AG04450 (cell line): ENCODE measurements at regions not wholly inside any gene's neighbourhood (a gene's known extent, or its start where the extent isn't known, plus 50 kb on each side); places are given as distances from the start of the nearest gene placed in this dataset.
"Not testable (repeated sequence)": the region's sequence is repeated elsewhere in the genome, so short reads cannot be mapped to it uniquely, and the experiment has no call there.

ENCODE experiments used
- CTCF ChIA-PET: fragments of 300-600, 350-600 bp; formaldehyde crosslinking; extraction: SDS; loops from one replicate; lab custom pipeline; 2022; ENCODE audit warnings: antibody characterized with exemption, inconsistent platforms; lab: Charles Lee
- POLR2A ChIA-PET: fragments of 350-600 bp; formaldehyde crosslinking; extraction: SDS; loops from one replicate; lab custom pipeline; 2021; ENCODE audit warnings: antibody characterized with exemption, inconsistent platforms; lab: Yijun Ruan, JAX
- DNase-seq: peaks from one replicate; pipeline ENCODE4 v3.0.0-alpha.2; 2011; ENCODE audit warnings: low read depth, low spot score
- H3K27ac ChIP-seq: one replicate; pipeline ENCODE4 v1.5.1; 2012; ENCODE audit warnings: low read depth, low read length, control low read depth
- H3K27me3 ChIP-seq: one replicate; pipeline ENCODE4 v1.6.0; 2012; ENCODE audit warnings: low read length; ENCODE audit not compliant: control insufficient read depth, insufficient read depth
- H3K4me3 ChIP-seq: 2 replicates; pipeline ENCODE4 v1.5.1; 2011; ENCODE audit warnings: mild to moderate bottlenecking, low read depth, low read length, control low read depth
- H3K9me3 ChIP-seq: 2 replicates; pipeline ENCODE4 v1.5.1; 2012; ENCODE audit warnings: low read length; ENCODE audit not compliant: control insufficient read depth, insufficient read depth
- TF ChIP-seq, protein P1 (sequence below): IDR thresholded peaks from 2 replicates; pipeline ENCODE4 v1.5.1; 2011; ENCODE audit warnings: low read depth, low read length, control low read depth, inconsistent platforms

DNA sequence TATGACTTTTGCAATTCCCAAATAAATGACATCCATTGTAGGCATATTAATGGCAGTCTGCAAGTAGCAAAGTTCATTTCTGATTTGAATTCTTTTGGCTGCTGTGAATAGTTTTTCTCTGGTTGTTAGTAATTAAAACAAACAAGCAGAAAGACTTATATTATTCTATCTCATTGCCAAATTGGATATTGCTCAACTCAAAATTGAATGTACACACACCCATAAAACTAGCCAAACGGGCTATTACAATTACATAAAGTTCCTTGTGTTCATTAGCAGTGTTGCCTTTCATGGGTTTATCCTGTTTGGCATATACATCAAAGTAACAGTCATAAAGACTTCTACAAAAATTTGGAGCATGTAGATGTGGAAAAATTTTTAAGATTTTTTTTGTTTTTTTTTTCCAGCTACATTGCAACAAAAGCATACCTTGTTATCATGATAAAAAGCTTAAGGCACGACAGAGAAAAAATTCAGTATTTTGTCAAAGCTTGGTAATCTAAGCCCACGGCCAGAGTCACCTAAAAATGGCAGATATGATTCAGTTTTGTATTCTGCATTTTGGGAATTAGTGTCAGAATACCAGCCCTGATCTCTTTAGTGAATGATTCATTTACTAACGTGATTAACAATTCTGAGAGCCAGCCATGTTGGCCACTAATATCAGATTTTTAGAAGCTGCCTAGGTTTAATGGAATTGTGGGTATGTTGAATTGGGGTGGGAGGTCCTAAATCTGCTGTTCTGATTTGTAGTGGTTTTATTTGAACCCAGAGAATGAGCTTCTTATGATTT is 108.4 kb downstream of the KLF5 start:
- H3K27ac ChIP-seq, result no peak overlapping the region
- no peaks in the 10 kb centered on the region for H3K27me3 ChIP-seq
- no peak overlapping the region for H3K4me3 ChIP-seq
- POLR2A ChIA-PET, result interaction anchor here (0.7 kb wide), 1 partner anchor 878 kb away, joined by 5 read pairs; no protein-coding TSS in a partner anchor
- TF ChIP-seq, protein P1, sequence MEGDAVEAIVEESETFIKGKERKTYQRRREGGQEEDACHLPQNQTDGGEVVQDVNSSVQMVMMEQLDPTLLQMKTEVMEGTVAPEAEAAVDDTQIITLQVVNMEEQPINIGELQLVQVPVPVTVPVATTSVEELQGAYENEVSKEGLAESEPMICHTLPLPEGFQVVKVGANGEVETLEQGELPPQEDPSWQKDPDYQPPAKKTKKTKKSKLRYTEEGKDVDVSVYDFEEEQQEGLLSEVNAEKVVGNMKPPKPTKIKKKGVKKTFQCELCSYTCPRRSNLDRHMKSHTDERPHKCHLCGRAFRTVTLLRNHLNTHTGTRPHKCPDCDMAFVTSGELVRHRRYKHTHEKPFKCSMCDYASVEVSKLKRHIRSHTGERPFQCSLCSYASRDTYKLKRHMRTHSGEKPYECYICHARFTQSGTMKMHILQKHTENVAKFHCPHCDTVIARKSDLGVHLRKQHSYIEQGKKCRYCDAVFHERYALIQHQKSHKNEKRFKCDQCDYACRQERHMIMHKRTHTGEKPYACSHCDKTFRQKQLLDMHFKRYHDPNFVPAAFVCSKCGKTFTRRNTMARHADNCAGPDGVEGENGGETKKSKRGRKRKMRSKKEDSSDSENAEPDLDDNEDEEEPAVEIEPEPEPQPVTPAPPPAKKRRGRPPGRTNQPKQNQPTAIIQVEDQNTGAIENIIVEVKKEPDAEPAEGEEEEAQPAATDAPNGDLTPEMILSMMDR, result no peak
- CTCF ChIA-PET, result interaction anchor here (0.7 kb wide), 1 partner anchor 28 kb away, joined by 4 read pairs; no protein-coding TSS in a partner anchor
- no peak for DNase-seq
- H3K9me3 ChIP-seq, result no peaks in the 10 kb centered on the region

DNA sequence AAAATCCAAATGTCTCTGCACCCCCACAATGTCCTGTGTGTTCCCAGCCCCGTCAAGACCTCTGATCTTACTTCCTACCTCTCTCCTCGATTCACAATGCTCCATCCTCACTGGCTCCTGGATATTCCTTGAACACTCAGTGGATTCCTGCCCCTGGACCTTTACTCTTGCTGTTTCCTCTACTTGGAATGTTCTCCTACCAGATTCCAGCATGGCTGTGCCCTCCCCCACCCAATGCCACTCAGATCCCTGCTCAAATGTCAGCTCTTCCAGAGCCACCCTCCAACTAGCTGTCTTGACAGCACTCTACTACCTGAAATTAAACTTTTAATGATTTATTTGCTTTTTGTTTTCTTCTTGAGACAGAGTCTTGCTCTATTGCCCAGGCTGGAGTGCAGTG is 107.4 kb downstream of the KLF5 start:
- POLR2A ChIA-PET, result no interaction called here
- DNase-seq, result no peak
- TF ChIP-seq, protein P1, result no peak

DNA sequence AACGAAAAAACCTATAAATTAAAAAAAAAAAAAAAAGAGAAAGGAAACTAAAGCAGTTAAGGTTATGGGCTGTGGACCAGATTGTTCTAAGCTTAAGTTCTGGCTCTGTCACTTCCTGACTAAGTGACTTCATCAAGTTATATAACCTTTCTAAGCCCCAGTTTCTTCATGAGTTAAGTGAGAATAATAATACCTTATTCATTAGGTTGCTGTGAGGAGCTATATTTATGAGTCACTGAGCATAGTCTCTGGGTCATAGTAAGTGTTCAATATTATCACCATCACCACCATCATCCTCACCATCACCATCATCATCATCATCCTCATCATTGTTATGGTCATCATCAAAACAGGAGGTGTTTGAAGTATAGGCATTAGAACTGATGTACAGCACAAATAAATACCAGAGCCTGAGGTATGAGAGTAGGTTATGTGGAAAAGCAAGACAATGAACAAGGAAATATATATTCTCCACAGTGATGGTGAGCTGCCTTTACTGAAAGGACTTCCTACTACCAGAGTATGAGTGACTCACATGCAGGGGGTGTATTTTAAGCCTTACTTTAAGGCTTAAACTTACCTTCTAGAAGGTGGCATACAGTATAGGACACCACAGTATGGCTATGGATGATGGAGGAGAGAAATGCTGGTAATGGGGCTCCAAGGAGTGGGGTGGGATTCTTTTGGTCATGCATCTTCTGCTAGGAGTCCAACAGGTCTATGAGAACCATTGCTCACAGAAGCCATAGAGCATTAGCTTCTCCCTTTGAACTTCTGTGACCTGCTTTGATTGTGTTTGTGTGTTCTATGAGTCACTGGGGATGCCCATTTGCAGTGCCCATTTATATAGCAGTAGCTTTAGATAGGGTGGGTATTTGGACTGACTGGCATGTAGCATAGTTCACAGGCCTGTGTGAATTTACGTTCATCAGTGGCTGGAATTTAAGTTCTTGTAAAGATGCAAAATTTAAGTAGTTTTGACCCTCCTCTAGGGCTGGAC is 104.4 kb downstream of the KLF5 start:
- Histone ChIP-seq H3K27me3 (no peaks in the 10 kb centered on the region), H3K27ac (no peak overlapping the region), H3K9me3 (no peaks in the 10 kb centered on the region), H3K4me3 (no peak overlapping the region)
- TF ChIP-seq, protein P1, result no peak
- CTCF ChIA-PET, result interaction anchor here (1.2 kb wide), 1 partner anchor 14 kb away, joined by 4 read pairs; no protein-coding TSS in a partner anchor
- no peak for DNase-seq
- POLR2A ChIA-PET, result no interaction called here

More for the DNA sequence above, 107.4 kb downstream of the KLF5 start:
- CTCF ChIA-PET, result no interaction called here
- H3K27ac ChIP-seq, result no peak overlapping the region
- no peaks in the 10 kb centered on the region for H3K27me3 ChIP-seq
- H3K9me3 ChIP-seq, result no peaks in the 10 kb centered on the region
- no peak overlapping the region for H3K4me3 ChIP-seq

DNA sequence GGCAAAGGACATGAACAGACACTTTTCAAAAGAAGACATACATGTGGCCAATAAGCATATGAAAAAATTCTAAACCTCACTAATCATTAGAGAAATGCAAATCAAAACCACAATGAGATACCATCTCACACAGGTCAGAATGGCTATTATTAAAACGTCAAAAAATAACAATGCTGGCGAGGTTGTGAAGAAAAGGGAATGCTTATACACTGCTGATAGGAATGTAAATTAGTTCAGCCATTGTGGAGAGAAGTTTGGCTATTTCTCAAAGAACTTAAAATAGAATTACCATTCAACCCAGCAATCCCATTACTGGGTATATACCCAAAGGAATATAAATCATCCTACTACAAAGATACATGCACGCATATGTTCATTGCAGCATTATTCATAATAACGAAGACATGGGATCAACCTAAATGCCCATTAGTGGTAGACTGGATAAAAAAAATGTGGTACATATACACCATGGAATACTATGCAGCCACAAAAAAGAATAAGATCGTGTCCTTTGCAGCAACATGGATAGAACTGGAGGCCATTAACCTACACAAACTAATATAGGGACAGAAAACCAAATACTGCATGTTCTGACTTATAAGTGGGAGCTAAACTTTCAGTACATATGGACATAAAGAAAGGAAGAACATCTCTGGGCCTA is 101.7 kb downstream of the KLF5 start:
- H3K27ac ChIP-seq, H3K27me3 ChIP-seq, H3K4me3 ChIP-seq, DNase-seq, CTCF ChIA-PET, H3K9me3 ChIP-seq, POLR2A ChIA-PET: not testable (repeated sequence)

DNA sequence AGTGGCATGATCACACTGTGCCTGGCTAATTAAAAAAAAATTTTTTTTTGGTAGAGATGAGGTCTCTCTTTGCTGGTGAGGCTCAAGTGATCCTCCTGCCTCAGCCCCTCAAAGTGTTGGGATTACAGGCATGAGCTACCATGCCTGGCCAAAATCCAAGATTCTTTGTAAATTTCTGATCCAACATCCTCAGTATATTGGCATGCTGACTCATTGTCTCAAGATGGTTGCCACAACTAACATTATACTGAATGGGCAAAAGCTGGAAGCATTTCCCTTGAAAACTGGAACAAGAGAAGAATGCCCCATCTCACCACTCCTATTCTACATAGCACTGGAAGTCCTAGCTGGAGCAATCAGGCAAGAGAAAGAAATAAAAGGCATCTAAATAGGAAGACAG is 100.0 kb downstream of the KLF5 start:
- POLR2A ChIA-PET, result no interaction called here
- no peaks in the 10 kb centered on the region for H3K27me3 ChIP-seq
- no peak overlapping the region for H3K27ac ChIP-seq
- TF ChIP-seq, protein P1, result no peak
- H3K9me3 ChIP-seq, result no peaks in the 10 kb centered on the region
- CTCF ChIA-PET, result no interaction called here
- no peak overlapping the region for H3K4me3 ChIP-seq
- peak; percentile 30 for DNase-seq
